IMR-90 (cell line): ENCODE measurements at regions not wholly inside any gene's neighbourhood (a gene's known extent, or its start where the extent isn't known, plus 50 kb on each side); places are given as distances from the start of the nearest gene placed in this dataset.

ENCODE experiments used
- ATAC-seq: fragments of 200-7000 bp; cut with Tn5 transposase; 2 replicates; pipeline ENCODE4 v1.9.1; 2020; ENCODE audit warnings: low read depth, mild to moderate bottlenecking, moderate library complexity
- BruUV-seq: library from RNA; stranded (reverse); fragments of 400-500 nt; replicated peaks from 2 replicates; lab custom pipeline; 2021; lab: Mats Ljungman, UMichigan
- CTCF ChIA-PET: fragments of 300-600 bp; formaldehyde crosslinking; extraction: SDS; loops from one replicate; lab custom pipeline; 2021; ENCODE audit warnings: antibody characterized with exemption; lab: Yijun Ruan, JAX
- POLR2A ChIA-PET: fragments of 300-600 bp; sonication (Branson Sonifier 250); formaldehyde crosslinking; loops from one replicate; lab custom pipeline; 2022; ENCODE audit warnings: antibody characterized with exemption; ENCODE audit not compliant: unreplicated experiment; lab: Charles Lee
- DNase-seq: peaks from one replicate; pipeline ENCODE4 v3.0.0; 2013
- H2AFZ ChIP-seq: replicated peaks from 2 replicates; pipeline ENCODE3; 2013; ENCODE audit warnings: low read length, mild to moderate bottlenecking; ENCODE audit not compliant: poor library complexity
- H2AK5ac ChIP-seq: 2 replicates; pipeline ENCODE4 v1.6.1; 2013; ENCODE audit warnings: low read depth, low read length, inconsistent platforms
- H2AK9ac ChIP-seq: replicated peaks from 2 replicates; pipeline ENCODE3; 2013; ENCODE audit warnings: mild to moderate bottlenecking, low read depth, low read length, moderate library complexity; ENCODE audit not compliant: poor library complexity
- H2BK120ac ChIP-seq: 2 replicates; pipeline ENCODE4 v1.6.1; 2013; ENCODE audit warnings: low read depth, low read length, inconsistent platforms
- H2BK15ac ChIP-seq: 3 replicates; pipeline ENCODE4 v1.6.1; 2013; ENCODE audit warnings: low read depth, low read length, inconsistent platforms
- H2BK20ac ChIP-seq: 2 replicates; pipeline ENCODE4 v1.6.1; 2013; ENCODE audit warnings: low read depth, mild to moderate bottlenecking, inconsistent platforms, low read length, moderate library complexity
- H2BK5ac ChIP-seq: 2 replicates; pipeline ENCODE4 v1.6.1; 2013; ENCODE audit warnings: mild to moderate bottlenecking, low read depth, low read length, inconsistent platforms; ENCODE audit not compliant: poor library complexity, severe bottlenecking
- H3K14ac ChIP-seq: replicated peaks from 2 replicates; pipeline ENCODE4 v1.6.1; 2013; ENCODE audit warnings: low read depth, low read length, inconsistent platforms
- H3K18ac ChIP-seq: 2 replicates; pipeline ENCODE4 v1.6.1; 2013; ENCODE audit warnings: low read depth, low read length, control low read depth
- H3K23ac ChIP-seq: 2 replicates; pipeline ENCODE4 v1.6.1; 2013; ENCODE audit warnings: low read depth, low read length, inconsistent platforms
- H3K27ac ChIP-seq: 2 replicates; pipeline ENCODE4 v1.5.1; 2013; ENCODE audit warnings: mild to moderate bottlenecking, control low read depth, low read length; ENCODE audit not compliant: insufficient read depth
- H3K27me3 ChIP-seq: 2 replicates; pipeline ENCODE4 v1.6.1; 2013; ENCODE audit warnings: low read length; ENCODE audit not compliant: control insufficient read depth, insufficient read depth
- H3K36me3 ChIP-seq: 2 replicates; pipeline ENCODE4 v1.6.1; 2013; ENCODE audit warnings: low read length, mixed read lengths; ENCODE audit not compliant: control insufficient read depth, insufficient read depth
- H3K4ac ChIP-seq: 2 replicates; pipeline ENCODE4 v1.6.1; 2013; ENCODE audit warnings: low read depth, low read length, inconsistent platforms
- H3K4me1 ChIP-seq: 2 replicates; pipeline ENCODE4 v1.6.1; 2013; ENCODE audit warnings: low read length, mixed read lengths; ENCODE audit not compliant: control insufficient read depth, insufficient read depth
- H3K4me2 ChIP-seq: 2 replicates; pipeline ENCODE4 v1.6.1; 2013; ENCODE audit warnings: low read depth, mild to moderate bottlenecking, control low read depth, low read length, moderate library complexity
- H3K4me3 ChIP-seq: 2 replicates; pipeline ENCODE4 v1.5.1; 2013; ENCODE audit warnings: low read depth, mild to moderate bottlenecking, control low read depth, low read length, moderate library complexity; ENCODE audit not compliant: insufficient read depth
- H3K56ac ChIP-seq: 2 replicates; pipeline ENCODE4 v1.6.1; 2013; ENCODE audit warnings: low read length, inconsistent platforms; ENCODE audit not compliant: insufficient read depth; ENCODE audit errors: extremely low read depth
- H3K79me1 ChIP-seq, 2 experiments: 2 replicates each; pipeline ENCODE4 v1.6.1; 2013; ENCODE audit warnings: low read length in 2 of 2, inconsistent platforms in 1 of 2, low read depth in 1 of 2
- H3K9ac ChIP-seq: 2 replicates; pipeline ENCODE4 v1.6.1; 2013; ENCODE audit warnings: low read depth, low read length, control low read depth
- H3K9me1 ChIP-seq: 2 replicates; pipeline ENCODE4 v1.6.1; 2013; ENCODE audit warnings: low read length, inconsistent platforms; ENCODE audit not compliant: insufficient read depth
- H3K9me3 ChIP-seq: 2 replicates; pipeline ENCODE4 v1.6.1; 2013; ENCODE audit warnings: low read length; ENCODE audit not compliant: control insufficient read depth, insufficient read depth
- H4K20me1 ChIP-seq: 2 replicates; pipeline ENCODE4 v1.6.1; 2013; ENCODE audit warnings: low read length, inconsistent platforms; ENCODE audit not compliant: insufficient read depth
- H4K5ac ChIP-seq: 2 replicates; pipeline ENCODE4 v1.6.1; 2013; ENCODE audit warnings: mild to moderate bottlenecking, low read depth, low read length, control low read depth
- H4K8ac ChIP-seq, 2 experiments: 2 replicates each; pipeline ENCODE4 v1.6.1; 2013; ENCODE audit warnings: low read depth in 2 of 2, low read length in 2 of 2, control low read depth in 1 of 2, inconsistent platforms in 1 of 2
- H4K91ac ChIP-seq: 2 replicates; pipeline ENCODE4 v1.6.1; 2013; ENCODE audit warnings: low read depth, low read length, inconsistent platforms; ENCODE audit not compliant: insufficient read depth
- BHLHE40 ChIP-seq: fragments of 150-350 bp; IDR thresholded peaks from 2 replicates; pipeline ENCODE4 v1.6.1; 2016; ENCODE audit warnings: mild to moderate bottlenecking, low read depth, low read length
- CEBPB ChIP-seq: IDR thresholded peaks from 2 replicates; pipeline ENCODE4 v1.6.1; 2012; ENCODE audit warnings: low read depth, low read length, improper control_type of control experiment
- CHD1 ChIP-seq: IDR thresholded peaks from 2 replicates; pipeline ENCODE4 v1.6.1; 2012; ENCODE audit warnings: low read depth, low read length, improper control_type of control experiment
- CTCF ChIP-seq: conservative IDR thresholded peaks from 2 replicates; pipeline ENCODE4 v1.5.1; 2012; ENCODE audit warnings: mild to moderate bottlenecking, low read depth, low read length, improper control_type of control experiment
- ELK1 ChIP-seq: fragments of 150-350 bp; IDR thresholded peaks from 2 replicates; pipeline ENCODE4 v1.6.1; 2016; ENCODE audit warnings: low read depth, mild to moderate bottlenecking, low read length, moderate library complexity, borderline replicate concordance
- FOS ChIP-seq: fragments of 150-350 bp; IDR thresholded peaks from 2 replicates; pipeline ENCODE4 v1.6.1; 2016; ENCODE audit warnings: low read depth, low read length
- MAFK ChIP-seq: IDR thresholded peaks from 2 replicates; pipeline ENCODE4 v1.6.1; 2012; ENCODE audit warnings: low read depth, low read length, improper control_type of control experiment
- MAZ ChIP-seq: IDR thresholded peaks from 2 replicates; pipeline ENCODE4 v1.6.1; 2012; ENCODE audit warnings: low read depth, mild to moderate bottlenecking, low read length, improper control_type of control experiment, moderate library complexity, borderline replicate concordance
- MXI1 ChIP-seq: IDR thresholded peaks from 2 replicates; pipeline ENCODE4 v1.6.1; 2012; ENCODE audit warnings: low read depth, mild to moderate bottlenecking, low read length, moderate library complexity, borderline replicate concordance
- NFE2L2 ChIP-seq: fragments of 150-350 bp; IDR thresholded peaks from 2 replicates; pipeline ENCODE4 v1.6.1; 2016; ENCODE audit warnings: low read depth, mild to moderate bottlenecking, low read length
- POLR2A ChIP-seq: IDR thresholded peaks from 2 replicates; pipeline ENCODE4 v1.6.1; 2012; ENCODE audit warnings: mild to moderate bottlenecking, low read depth, low read length
- RAD21 ChIP-seq: IDR thresholded peaks from 2 replicates; pipeline ENCODE4 v1.6.1; 2012; ENCODE audit warnings: low read length, improper control_type of control experiment
- RCOR1 ChIP-seq: IDR thresholded peaks from 2 replicates; pipeline ENCODE4 v1.6.1; 2012; ENCODE audit warnings: mild to moderate bottlenecking, low read length, improper control_type of control experiment; ENCODE audit not compliant: insufficient replicate concordance
- RFX5 ChIP-seq: IDR thresholded peaks from 2 replicates; pipeline ENCODE4 v1.8.0; 2012; ENCODE audit warnings: low read depth, mild to moderate bottlenecking, low read length, moderate library complexity
- SMC3 ChIP-seq: fragments of 150-350 bp; IDR thresholded peaks from 2 replicates; pipeline ENCODE4 v1.6.1; 2016; ENCODE audit warnings: low read depth, mild to moderate bottlenecking, antibody characterized with exemption, low read length, moderate library complexity
- USF2 ChIP-seq: fragments of 150-350 bp; IDR thresholded peaks from 2 replicates; pipeline ENCODE4 v1.6.1; 2017; ENCODE audit warnings: mild to moderate bottlenecking, antibody characterized with exemption, low read length, low read depth
- WGBS, 2 experiments: methylation state at CpG; one replicate each; pipeline versions ENCODE4 v1.1.5 to v1.1.7; 2013; ENCODE audit warnings: missing lambda C conversion rate in 2 of 2; ENCODE audit not compliant: insufficient read length in 1 of 2; ENCODE audit errors: extremely low coverage in 2 of 2; 5-methylcytosine and 5-hydroxymethylcytosine counted together
- dilution Hi-C: fragments of 300-500 bp; cut with HindIII; formaldehyde crosslinking; loops from one replicate; pipeline ENCODE4 v1.14.3; 2018; ENCODE audit warnings: low sequenced_read_pairs; ENCODE audit not compliant: unreplicated experiment
- in situ Hi-C: fragments of 300-500 bp; cut with MboI; formaldehyde crosslinking; loops from 3 replicates; pipeline ENCODE4 v1.14.3; 2019; ENCODE audit warnings: low sequenced_read_pairs, inconsistent platforms, mixed read lengths
- intact Hi-C: fragments of 100-400 bp; cut with micrococcal nuclease; formaldehyde crosslinking; loops from 2 replicates; pipeline ENCODE4 v1.10.0; 2022

- Histone ChIP-seq H2AFZ (no peak overlapping the region), H2BK120ac (no peak overlapping the region), H3K23ac (no peak overlapping the region), H3K36me3 (no peaks in the 10 kb centered on the region), H3K27me3 (no peaks in the 10 kb centered on the region), H3K27ac (no peak overlapping the region), H3K9ac (no peak overlapping the region), H3K4me1 (no peaks in the 10 kb centered on the region), H3K56ac (no peak overlapping the region), H3K4me3 (no peak overlapping the region), H3K4ac (no peak overlapping the region), H4K8ac (no peak overlapping the region), H4K20me1 (no peaks in the 10 kb centered on the region), H3K9me3 (peaks cover 12% of the 10 kb centered on the region), H3K18ac (no peak overlapping the region), H2AK5ac (no peak overlapping the region), H3K4me2 (no peak overlapping the region), H4K91ac (no peak overlapping the region), H2BK5ac (no peak overlapping the region), H3K9me1 (no peaks in the 10 kb centered on the region), H3K79me1 (no peaks in the 10 kb centered on the region), H4K5ac (no peak overlapping the region), H2AK9ac (no peak overlapping the region), H2BK20ac (no peak overlapping the region), H2BK15ac (no peak overlapping the region), H3K14ac (no peak overlapping the region)
- ChIA-PET CTCF (no interaction called here), POLR2A (interaction anchor here (0.5 kb wide), 1 partner anchor 137 kb away, joined by 6 read pairs; no protein-coding TSS in a partner anchor)
- in situ Hi-C loops, result no loop called here
- TF ChIP-seq USF2, result no peak
- no peak for TF ChIP-seq RCOR1
- TF ChIP-seq BHLHE40, result no peak
- no peak for TF ChIP-seq RFX5
- no peak for TF ChIP-seq MAFK
- TF ChIP-seq CTCF, result no peak
- TF ChIP-seq MXI1, result no peak
- no peak for TF ChIP-seq RAD21
- no peak for TF ChIP-seq ELK1
- TF ChIP-seq SMC3, result no peak
- no peak for TF ChIP-seq NFE2L2
- TF ChIP-seq CHD1, result no peak
- TF ChIP-seq MAZ, result no peak
- no peak for TF ChIP-seq POLR2A
- TF ChIP-seq CEBPB, result no peak
- TF ChIP-seq FOS, result no peak
- no TSS peak for BruUV-seq
- dilution Hi-C loops, result no loop called here
- DNase-seq (no peak), ATAC-seq (no peak)
- WGBS, 2 experiments, result no CpG with 5 or more reads among the region's 1 CpG
- intact Hi-C loops, result no loop called here
Observed at GRCh38 chr18:68354176-68354575, 360.7 kb downstream of the TMX3 start.
